ENCODE measurements at regions not wholly inside any gene's neighbourhood (a gene's known extent, or its start where the extent isn't known, plus 50 kb on each side); places are given as distances from the start of the nearest gene placed in this dataset.
"Not testable (repeated sequence)": the region's sequence is repeated elsewhere in the genome, so short reads cannot be mapped to it uniquely, and the experiment has no call there.

DNA sequence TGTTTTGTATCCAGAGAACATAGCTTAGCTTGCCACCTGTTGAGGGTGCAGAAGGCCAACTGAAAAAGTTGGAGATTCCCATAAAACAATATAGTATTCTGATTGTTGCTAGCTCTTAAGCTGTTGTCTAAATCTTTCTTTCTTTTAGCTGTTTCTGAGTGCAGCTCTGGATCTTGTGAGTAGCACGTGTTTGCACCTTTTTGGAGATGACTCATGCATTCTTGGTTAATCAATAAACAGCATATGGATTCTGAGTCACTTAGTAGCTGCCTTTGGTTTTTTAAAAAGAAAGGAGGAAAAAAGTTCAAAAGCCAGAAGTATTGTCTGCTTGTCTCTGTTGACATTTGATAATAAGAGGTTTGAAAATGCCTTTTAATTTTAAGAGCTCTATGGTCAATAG, 483.0 kb upstream of the FSIP2 start:
- Histone ChIP-seq H2BK5ac (ENCODE audit: low read length) (no peak overlapping the region), H4K5ac (ENCODE audit: low read length) (no peak overlapping the region), H3K18ac (ENCODE audit: low read length) (no peak overlapping the region), H3K4me2 (ENCODE audit: low read length) (no peak overlapping the region), H3K9ac (ENCODE audit: low read length) (no peak overlapping the region), H3K4me1 (ENCODE audit: control insufficient read depth, low read depth, low read length) (no peaks in the 10 kb centered on the region), H2AK5ac (ENCODE audit: low read length) (no peak overlapping the region), H3K4me3 (ENCODE audit: low read length) (no peak overlapping the region), H2BK15ac (replicated peaks; ENCODE audit: low read depth) (no peak overlapping the region), H3K79me1 (ENCODE audit: low read length) (no peaks in the 10 kb centered on the region), H3K56ac (ENCODE audit: low read length) (no peak overlapping the region), H3K36me3 (ENCODE audit: control insufficient read depth, insufficient read depth, low read length) (no peaks in the 10 kb centered on the region), H2BK120ac (ENCODE audit: low read depth, low read length) (no peak overlapping the region), H3K23ac (ENCODE audit: low read length) (no peak overlapping the region), H4K8ac (ENCODE audit: low read depth, low read length) (no peak overlapping the region), H3K79me2 (ENCODE audit: control insufficient read depth, insufficient read depth, low read length) (no peaks in the 10 kb centered on the region), H3K27me3 (ENCODE audit: insufficient read depth, low read length, poor library complexity) (no peaks in the 10 kb centered on the region), H3K4ac (ENCODE audit: low read depth, low read length) (no peak overlapping the region), H3K27ac (ENCODE audit: low read depth, low read length) (no peak overlapping the region)
- DNase-seq: no peak
- no CpG with 5 or more reads among the region's 1 CpG for WGBS (ENCODE audit: extremely low coverage, insufficient coverage, low lambda C conversion rate)

GRCh38 chr2:185265747-185266146, 472.9 kb upstream of the FSIP2 start:
- no peak overlapping the region for H3K4ac ChIP-seq (ENCODE audit: low read depth, low read length)
- H3K4me3 ChIP-seq (ENCODE audit: low read length): no peak overlapping the region
- H3K27me3 ChIP-seq (ENCODE audit: insufficient read depth, low read length, poor library complexity): no peaks in the 10 kb centered on the region
- no peak overlapping the region for H4K5ac ChIP-seq (ENCODE audit: low read length)
- no peaks in the 10 kb centered on the region for H3K4me1 ChIP-seq (ENCODE audit: control insufficient read depth, low read depth, low read length)
- no peak overlapping the region for H3K23ac ChIP-seq (ENCODE audit: low read length)
- no peak overlapping the region for H3K9ac ChIP-seq (ENCODE audit: low read length)
- H3K36me3 ChIP-seq (ENCODE audit: control insufficient read depth, insufficient read depth, low read length): no peaks in the 10 kb centered on the region
- no peaks in the 10 kb centered on the region for H3K79me2 ChIP-seq (ENCODE audit: control insufficient read depth, insufficient read depth, low read length)
- no peak overlapping the region for H2BK5ac ChIP-seq (ENCODE audit: low read length)
- no CpG with 5 or more reads among the region's 1 CpG for WGBS (ENCODE audit: extremely low coverage, insufficient coverage, low lambda C conversion rate)
- H3K18ac ChIP-seq (ENCODE audit: low read length): no peak overlapping the region
- DNase-seq: no peak
- no peak overlapping the region for H4K8ac ChIP-seq (ENCODE audit: low read depth, low read length)
- no peaks in the 10 kb centered on the region for H3K79me1 ChIP-seq (ENCODE audit: low read length)
- no peak overlapping the region for H3K27ac ChIP-seq (ENCODE audit: low read depth, low read length)
- H2AK5ac ChIP-seq (ENCODE audit: low read length): no peak overlapping the region
- no peak overlapping the region for H3K4me2 ChIP-seq (ENCODE audit: low read length)
- H2BK15ac ChIP-seq (replicated peaks; ENCODE audit: low read depth): no peak overlapping the region
- H3K56ac ChIP-seq (ENCODE audit: low read length): no peak overlapping the region
- no peak overlapping the region for H2BK120ac ChIP-seq (ENCODE audit: low read depth, low read length)

DNA sequence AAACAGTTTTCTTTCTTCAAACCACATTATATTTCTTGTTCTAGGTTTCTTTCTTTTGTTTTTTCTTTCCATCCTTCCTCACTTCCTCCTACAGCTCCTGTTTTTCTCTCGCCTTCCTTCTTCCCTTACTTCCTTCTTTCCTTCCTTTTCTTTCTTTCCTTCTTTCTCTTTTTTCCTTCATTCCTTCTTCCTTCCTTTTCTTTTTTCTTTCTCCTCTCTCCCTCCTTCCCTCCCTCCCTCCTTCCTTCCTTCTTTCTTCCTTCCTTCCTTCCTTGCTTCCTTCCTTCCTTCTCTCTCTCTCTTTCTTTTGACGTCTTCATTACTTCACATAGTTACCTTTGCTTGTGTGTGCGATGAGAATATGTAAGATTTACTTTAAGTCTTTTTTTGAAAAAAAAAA, 470.0 kb upstream of the FSIP2 start:
- Histone ChIP-seq H4K8ac (ENCODE audit: low read depth, low read length) (no peak overlapping the region), H3K36me3 (ENCODE audit: control insufficient read depth, insufficient read depth, low read length) (no peaks in the 10 kb centered on the region), H3K79me1 (ENCODE audit: low read length) (no peaks in the 10 kb centered on the region), H3K79me2 (ENCODE audit: control insufficient read depth, insufficient read depth, low read length) (no peaks in the 10 kb centered on the region), H3K27me3 (ENCODE audit: insufficient read depth, low read length, poor library complexity) (no peaks in the 10 kb centered on the region), H3K23ac (ENCODE audit: low read length) (no peak overlapping the region), H3K4me1 (ENCODE audit: control insufficient read depth, low read depth, low read length) (no peaks in the 10 kb centered on the region), H3K18ac (ENCODE audit: low read length) (no peak overlapping the region), H3K9ac (ENCODE audit: low read length) (no peak overlapping the region), H4K5ac (ENCODE audit: low read length) (no peak overlapping the region), H2BK15ac (replicated peaks; ENCODE audit: low read depth) (no peak overlapping the region), H3K4me2 (ENCODE audit: low read length) (no peak overlapping the region), H3K27ac (ENCODE audit: low read depth, low read length) (no peak overlapping the region), H3K4me3 (ENCODE audit: low read length) (no peak overlapping the region), H2AK5ac (ENCODE audit: low read length) (no peak overlapping the region), H3K56ac (ENCODE audit: low read length) (no peak overlapping the region), H3K4ac (ENCODE audit: low read depth, low read length) (no peak overlapping the region), H2BK120ac (ENCODE audit: low read depth, low read length) (no peak overlapping the region), H2BK5ac (ENCODE audit: low read length) (no peak overlapping the region)
- no CpG with 5 or more reads among the region's 3 CpGs for WGBS (ENCODE audit: extremely low coverage, insufficient coverage, low lambda C conversion rate)
- no peak for DNase-seq

- H3K4ac ChIP-seq (ENCODE audit: low read depth, low read length): no peak overlapping the region
- no peak overlapping the region for H4K8ac ChIP-seq (ENCODE audit: low read depth, low read length)
- no peaks in the 10 kb centered on the region for H3K27me3 ChIP-seq (ENCODE audit: insufficient read depth, low read length, poor library complexity)
- no peak overlapping the region for H4K5ac ChIP-seq (ENCODE audit: low read length)
- H3K36me3 ChIP-seq (ENCODE audit: control insufficient read depth, insufficient read depth, low read length): no peaks in the 10 kb centered on the region
- H3K23ac ChIP-seq (ENCODE audit: low read length): no peak overlapping the region
- no peak overlapping the region for H3K4me3 ChIP-seq (ENCODE audit: low read length)
- H3K4me2 ChIP-seq (ENCODE audit: low read length): no peak overlapping the region
- no peak overlapping the region for H3K18ac ChIP-seq (ENCODE audit: low read length)
- H3K79me1 ChIP-seq (ENCODE audit: low read length): no peaks in the 10 kb centered on the region
- no peaks in the 10 kb centered on the region for H3K79me2 ChIP-seq (ENCODE audit: control insufficient read depth, insufficient read depth, low read length)
- DNase-seq: no peak
- H2AK5ac ChIP-seq (ENCODE audit: low read length): no peak overlapping the region
- H2BK15ac ChIP-seq (replicated peaks; ENCODE audit: low read depth): no peak overlapping the region
- no peak overlapping the region for H3K56ac ChIP-seq (ENCODE audit: low read length)
- no peaks in the 10 kb centered on the region for H3K4me1 ChIP-seq (ENCODE audit: control insufficient read depth, low read depth, low read length)
- no peak overlapping the region for H2BK5ac ChIP-seq (ENCODE audit: low read length)
- no peak overlapping the region for H3K27ac ChIP-seq (ENCODE audit: low read depth, low read length)
- H3K9ac ChIP-seq (ENCODE audit: low read length): no peak overlapping the region
- WGBS (ENCODE audit: extremely low coverage, insufficient coverage, low lambda C conversion rate): no CpG with 5 or more reads among the region's 4 CpGs
- H2BK120ac ChIP-seq (ENCODE audit: low read depth, low read length): no peak overlapping the region
Observed at GRCh38 chr2:185274718-185275484, 463.7 kb upstream of the FSIP2 start.

GRCh38 chr2:185275979-185276378, 462.6 kb upstream of the FSIP2 start:
- not testable (repeated sequence) for H3K27ac ChIP-seq (ENCODE audit: low read depth, low read length); H3K4me3 ChIP-seq (ENCODE audit: low read length)
- WGBS (ENCODE audit: extremely low coverage, insufficient coverage, low lambda C conversion rate): no CpG with 5 or more reads among the region's 3 CpGs

DNA sequence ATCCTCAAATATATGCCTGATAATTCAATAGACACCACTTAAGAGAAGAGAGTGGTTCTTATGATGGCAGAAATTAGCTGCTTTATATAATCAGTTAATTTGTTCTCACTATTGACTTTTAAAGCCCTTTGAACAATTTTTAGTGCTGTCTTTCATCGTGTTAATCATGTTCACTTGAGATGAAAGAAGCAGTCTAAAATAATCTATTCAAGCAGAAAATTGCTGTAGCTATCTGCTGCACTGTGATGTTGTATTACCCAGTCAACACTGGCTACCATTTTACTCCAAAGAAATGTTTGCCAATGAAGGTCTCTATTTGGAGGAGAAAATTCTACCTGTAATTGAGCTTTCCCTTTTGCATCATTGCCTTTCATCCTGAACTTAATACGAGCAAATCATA, 459.8 kb upstream of the FSIP2 start:
- Histone ChIP-seq H3K9ac (ENCODE audit: low read length) (no peak overlapping the region), H3K79me2 (ENCODE audit: control insufficient read depth, insufficient read depth, low read length) (no peaks in the 10 kb centered on the region), H2BK15ac (replicated peaks; ENCODE audit: low read depth) (no peak overlapping the region), H3K36me3 (ENCODE audit: control insufficient read depth, insufficient read depth, low read length) (no peaks in the 10 kb centered on the region), H3K4me1 (ENCODE audit: control insufficient read depth, low read depth, low read length) (no peaks in the 10 kb centered on the region), H4K8ac (ENCODE audit: low read depth, low read length) (no peak overlapping the region), H3K56ac (ENCODE audit: low read length) (no peak overlapping the region), H3K27me3 (ENCODE audit: insufficient read depth, low read length, poor library complexity) (no peaks in the 10 kb centered on the region), H2BK120ac (ENCODE audit: low read depth, low read length) (no peak overlapping the region), H3K79me1 (ENCODE audit: low read length) (no peaks in the 10 kb centered on the region), H3K18ac (ENCODE audit: low read length) (no peak overlapping the region), H3K27ac (ENCODE audit: low read depth, low read length) (no peak overlapping the region), H3K4me2 (ENCODE audit: low read length) (no peak overlapping the region), H3K23ac (ENCODE audit: low read length) (no peak overlapping the region), H4K5ac (ENCODE audit: low read length) (no peak overlapping the region), H3K4ac (ENCODE audit: low read depth, low read length) (no peak overlapping the region), H2BK5ac (ENCODE audit: low read length) (no peak overlapping the region), H2AK5ac (ENCODE audit: low read length) (no peak overlapping the region), H3K4me3 (ENCODE audit: low read length) (no peak overlapping the region)
- WGBS (ENCODE audit: extremely low coverage, insufficient coverage, low lambda C conversion rate): no CpG with 5 or more reads among the region's 2 CpGs
- DNase-seq: no peak

More at GRCh38 chr2:185275979-185276378, 462.6 kb upstream of the FSIP2 start:
- not testable (repeated sequence) for H2BK120ac ChIP-seq (ENCODE audit: low read depth, low read length); H4K5ac ChIP-seq (ENCODE audit: low read length); H3K56ac ChIP-seq (ENCODE audit: low read length); H3K79me1 ChIP-seq (ENCODE audit: low read length); DNase-seq; H2BK5ac ChIP-seq (ENCODE audit: low read length); H3K4me2 ChIP-seq (ENCODE audit: low read length); H3K18ac ChIP-seq (ENCODE audit: low read length); H3K23ac ChIP-seq (ENCODE audit: low read length); H3K9ac ChIP-seq (ENCODE audit: low read length); H3K27me3 ChIP-seq (ENCODE audit: insufficient read depth, low read length, poor library complexity); H3K79me2 ChIP-seq (ENCODE audit: control insufficient read depth, insufficient read depth, low read length); H3K4ac ChIP-seq (ENCODE audit: low read depth, low read length); H4K8ac ChIP-seq (ENCODE audit: low read depth, low read length); H3K4me1 ChIP-seq (ENCODE audit: control insufficient read depth, low read depth, low read length); H2BK15ac ChIP-seq (replicated peaks; ENCODE audit: low read depth); H3K36me3 ChIP-seq (ENCODE audit: control insufficient read depth, insufficient read depth, low read length); H2AK5ac ChIP-seq (ENCODE audit: low read length)
